Loucy (cell line): ENCODE measurements at regions not wholly inside any gene's neighbourhood (a gene's known extent, or its start where the extent isn't known, plus 50 kb on each side); places are given as distances from the start of the nearest gene placed in this dataset.

Source experiments
- H2AFZ ChIP-seq: fragments of 200-600 bp; sonication (generic); 2 replicates; pipeline ENCODE4 v1.6.0; 2016; ENCODE audit warnings: antibody characterized with exemption, mild to moderate bottlenecking, low read length, moderate library complexity
- H3F3A ChIP-seq: fragments of 200-600 bp; 2 replicates; pipeline ENCODE4 v1.6.0; 2016; ENCODE audit warnings: antibody characterized with exemption, low read depth, mild to moderate bottlenecking
- H3K27me3 ChIP-seq: fragments of 200-600 bp; sonication (generic); 2 replicates; pipeline ENCODE4 v1.6.1; 2014; ENCODE audit warnings: low read length, mild to moderate bottlenecking; ENCODE audit not compliant: insufficient read depth, poor library complexity, severe bottlenecking
- H3K36me3 ChIP-seq: fragments of 200-600 bp; sonication (generic); 2 replicates; pipeline ENCODE4 v1.6.1; 2016; ENCODE audit warnings: low read length; ENCODE audit not compliant: insufficient read depth
- H3K4me1 ChIP-seq: fragments of 200-600 bp; sonication (generic); 2 replicates; pipeline ENCODE4 v1.5.1; 2014; ENCODE audit warnings: low read length, mild to moderate bottlenecking; ENCODE audit not compliant: insufficient read depth, poor library complexity, severe bottlenecking
- H3K4me2 ChIP-seq: fragments of 200-600 bp; sonication (generic); 2 replicates; pipeline ENCODE4 v1.6.0; 2014; ENCODE audit warnings: antibody characterized with exemption, low read length, low read depth, mild to moderate bottlenecking; ENCODE audit not compliant: poor library complexity, severe bottlenecking
- H3K4me3 ChIP-seq: fragments of 200-600 bp; sonication (generic); 2 replicates; pipeline ENCODE4 v1.5.1; 2014; ENCODE audit warnings: low read length, mild to moderate bottlenecking, mixed read lengths; ENCODE audit not compliant: poor library complexity, severe bottlenecking
- H3K79me2 ChIP-seq: fragments of 200-600 bp; sonication (generic); 2 replicates; pipeline ENCODE4 v1.6.1; 2014; ENCODE audit warnings: low read length; ENCODE audit not compliant: insufficient read depth
- H3K9ac ChIP-seq: fragments of 200-600 bp; sonication (generic); 2 replicates; pipeline ENCODE4 v1.6.0; 2014; ENCODE audit warnings: mild to moderate bottlenecking, low read depth, low read length, moderate library complexity; ENCODE audit not compliant: poor library complexity, severe bottlenecking
- H3K9me2 ChIP-seq: fragments of 200-600 bp; sonication (generic); replicated peaks from 2 replicates; pipeline ENCODE4 v1.6.1; 2016; ENCODE audit warnings: low read depth, low read length, mixed read lengths
- H3K9me3 ChIP-seq: fragments of 200-600 bp; sonication (generic); 2 replicates; pipeline ENCODE4 v1.6.1; 2014; ENCODE audit warnings: mild to moderate bottlenecking, antibody characterized with exemption, low read length, low read depth; ENCODE audit not compliant: insufficient read depth
- H4K20me1 ChIP-seq: fragments of 200-600 bp; sonication (generic); 2 replicates; pipeline ENCODE4 v1.6.0; 2014; ENCODE audit warnings: antibody characterized with exemption, low read length, mild to moderate bottlenecking; ENCODE audit not compliant: insufficient read depth, poor library complexity, severe bottlenecking
- EZH2phosphoT487 ChIP-seq: fragments of 200-600 bp; IDR thresholded peaks from 2 replicates; pipeline ENCODE4 v1.6.1; 2018; ENCODE audit warnings: antibody characterized with exemption, mild to moderate bottlenecking, moderate library complexity, borderline replicate concordance
- TF ChIP-seq, protein P1 (sequence below): fragments of 200-600 bp; sonication (generic); conservative IDR thresholded peaks from 2 replicates; pipeline ENCODE4 v1.5.1; 2014; ENCODE audit warnings: mild to moderate bottlenecking, antibody characterized with exemption, low read length

DNA sequence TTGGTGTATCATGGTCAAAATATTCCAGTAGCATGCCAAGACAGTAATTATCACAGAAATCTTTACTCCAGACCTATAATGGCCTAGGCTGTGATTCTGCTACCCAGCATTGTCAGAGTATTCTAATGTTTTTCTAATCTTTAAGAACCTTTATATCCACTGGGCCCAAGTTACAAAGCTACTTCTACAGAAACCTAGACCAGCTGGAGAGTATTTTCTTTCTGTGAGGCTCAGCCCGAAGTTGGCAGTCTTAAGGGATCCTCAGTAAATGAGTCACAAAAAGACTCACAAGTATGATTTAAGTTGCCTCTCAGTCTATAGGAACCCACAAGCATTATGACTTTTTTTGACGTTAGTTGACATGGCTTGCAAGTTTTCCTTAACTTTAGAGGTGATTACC lies 638.5 kb upstream of the FAM241A start:
- Histone ChIP-seq H3K9ac (no peak overlapping the region), H3F3A (no peaks in the 10 kb centered on the region), H3K79me2 (no peaks in the 10 kb centered on the region), H4K20me1 (no peaks in the 10 kb centered on the region), H2AFZ (no peak overlapping the region), H3K4me2 (no peak overlapping the region), H3K9me2 (no peaks in the 10 kb centered on the region), H3K4me3 (no peak overlapping the region), H3K27me3 (no peaks in the 10 kb centered on the region), H3K36me3 (no peaks in the 10 kb centered on the region), H3K9me3 (no peaks in the 10 kb centered on the region), H3K4me1 (no peaks in the 10 kb centered on the region)
- TF ChIP-seq EZH2phosphoT487: no peak
- TF ChIP-seq, protein P1, sequence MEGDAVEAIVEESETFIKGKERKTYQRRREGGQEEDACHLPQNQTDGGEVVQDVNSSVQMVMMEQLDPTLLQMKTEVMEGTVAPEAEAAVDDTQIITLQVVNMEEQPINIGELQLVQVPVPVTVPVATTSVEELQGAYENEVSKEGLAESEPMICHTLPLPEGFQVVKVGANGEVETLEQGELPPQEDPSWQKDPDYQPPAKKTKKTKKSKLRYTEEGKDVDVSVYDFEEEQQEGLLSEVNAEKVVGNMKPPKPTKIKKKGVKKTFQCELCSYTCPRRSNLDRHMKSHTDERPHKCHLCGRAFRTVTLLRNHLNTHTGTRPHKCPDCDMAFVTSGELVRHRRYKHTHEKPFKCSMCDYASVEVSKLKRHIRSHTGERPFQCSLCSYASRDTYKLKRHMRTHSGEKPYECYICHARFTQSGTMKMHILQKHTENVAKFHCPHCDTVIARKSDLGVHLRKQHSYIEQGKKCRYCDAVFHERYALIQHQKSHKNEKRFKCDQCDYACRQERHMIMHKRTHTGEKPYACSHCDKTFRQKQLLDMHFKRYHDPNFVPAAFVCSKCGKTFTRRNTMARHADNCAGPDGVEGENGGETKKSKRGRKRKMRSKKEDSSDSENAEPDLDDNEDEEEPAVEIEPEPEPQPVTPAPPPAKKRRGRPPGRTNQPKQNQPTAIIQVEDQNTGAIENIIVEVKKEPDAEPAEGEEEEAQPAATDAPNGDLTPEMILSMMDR: no peak

DNA sequence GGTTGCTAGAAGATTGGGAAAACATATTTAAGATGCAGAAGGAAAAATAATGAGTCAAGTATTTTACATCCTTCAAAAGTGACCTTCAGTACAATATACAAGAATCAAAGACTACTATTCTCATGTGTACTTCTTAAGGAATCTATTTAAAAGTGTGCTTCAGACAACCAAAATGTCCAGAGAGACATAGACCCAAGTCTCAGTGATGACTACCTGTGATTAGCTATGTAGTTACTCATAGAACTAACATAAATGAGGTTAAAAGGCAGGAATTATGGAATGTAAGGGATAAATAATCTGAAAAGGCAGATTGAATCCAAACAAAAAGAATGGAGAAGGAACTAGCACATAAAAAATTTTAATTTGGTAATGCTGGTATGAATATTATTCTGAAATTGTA lies 634.7 kb upstream of the FAM241A start:
- no peak overlapping the region for H3K4me2 ChIP-seq
- no peaks in the 10 kb centered on the region for H3K9me3 ChIP-seq
- no peaks in the 10 kb centered on the region for H3K79me2 ChIP-seq
- no peaks in the 10 kb centered on the region for H3F3A ChIP-seq
- no peak overlapping the region for H3K4me3 ChIP-seq
- H2AFZ ChIP-seq: no peak overlapping the region
- no peaks in the 10 kb centered on the region for H3K36me3 ChIP-seq
- no peak overlapping the region for H3K9ac ChIP-seq
- TF ChIP-seq EZH2phosphoT487: no peak
- TF ChIP-seq, protein P1: no peak
- H3K27me3 ChIP-seq: no peaks in the 10 kb centered on the region
- H3K4me1 ChIP-seq: no peaks in the 10 kb centered on the region
- H4K20me1 ChIP-seq: no peaks in the 10 kb centered on the region
- H3K9me2 ChIP-seq: no peaks in the 10 kb centered on the region

DNA sequence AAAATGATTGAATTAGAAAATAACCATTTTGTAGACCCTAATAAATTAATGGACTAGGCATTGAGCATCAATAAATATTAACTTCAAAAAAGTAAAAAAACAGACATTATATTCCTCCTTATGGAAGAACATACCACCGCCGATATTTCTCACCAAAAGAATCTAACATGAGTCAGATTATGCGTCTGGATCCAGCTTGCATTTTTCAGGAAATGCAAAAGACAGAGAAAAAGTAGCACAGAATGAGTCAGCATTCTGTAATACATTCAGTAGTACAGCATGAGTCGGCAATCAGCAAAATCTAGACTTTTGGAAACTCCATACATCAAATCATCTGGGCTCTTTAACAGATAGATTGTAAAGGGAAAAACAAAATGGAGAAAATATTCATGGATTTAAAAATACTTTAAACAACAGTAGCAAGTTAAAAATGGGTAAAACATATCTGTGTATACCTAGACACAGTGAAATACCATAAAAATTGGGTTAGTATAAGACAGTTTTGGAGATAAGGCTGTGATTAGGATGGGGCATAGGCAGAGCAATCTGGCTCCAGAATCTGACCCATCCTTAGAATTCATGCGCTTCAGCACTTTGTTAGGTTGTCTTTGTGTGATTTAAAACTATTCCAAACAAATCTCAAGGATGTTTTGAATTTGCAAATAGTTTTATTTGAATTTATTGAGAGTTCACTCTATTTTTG lies 633.0 kb upstream of the FAM241A start:
- no peaks in the 10 kb centered on the region for H3K27me3 ChIP-seq
- H3K4me3 ChIP-seq: no peak overlapping the region
- no peak overlapping the region for H3K9ac ChIP-seq
- H2AFZ ChIP-seq: no peak overlapping the region
- no peaks in the 10 kb centered on the region for H3K9me2 ChIP-seq
- no peaks in the 10 kb centered on the region for H3F3A ChIP-seq
- H3K79me2 ChIP-seq: no peaks in the 10 kb centered on the region
- no peaks in the 10 kb centered on the region for H4K20me1 ChIP-seq
- no peaks in the 10 kb centered on the region for H3K36me3 ChIP-seq
- H3K4me1 ChIP-seq: no peaks in the 10 kb centered on the region
- no peaks in the 10 kb centered on the region for H3K9me3 ChIP-seq
- TF ChIP-seq, protein P1: no peak
- no peak for TF ChIP-seq EZH2phosphoT487
- no peak overlapping the region for H3K4me2 ChIP-seq
